Activated CD8-positive, alpha-beta memory T cell treated with anti-CD3 and anti-CD28 coated beads, Interleukin-2, amount 50 U/mL, for 1 hour (primary cell): ENCODE measurements at regions not wholly inside any gene's neighbourhood (a gene's known extent, or its start where the extent isn't known, plus 50 kb on each side); places are given as distances from the start of the nearest gene placed in this dataset.
"Not testable (repeated sequence)": the region's sequence is repeated elsewhere in the genome, so short reads cannot be mapped to it uniquely, and the experiment has no call there.

Source experiments
- DNase-seq: peaks from one replicate; pipeline ENCODE4 v3.0.0-alpha.2; 2020; ENCODE audit errors: extremely low read depth

DNA sequence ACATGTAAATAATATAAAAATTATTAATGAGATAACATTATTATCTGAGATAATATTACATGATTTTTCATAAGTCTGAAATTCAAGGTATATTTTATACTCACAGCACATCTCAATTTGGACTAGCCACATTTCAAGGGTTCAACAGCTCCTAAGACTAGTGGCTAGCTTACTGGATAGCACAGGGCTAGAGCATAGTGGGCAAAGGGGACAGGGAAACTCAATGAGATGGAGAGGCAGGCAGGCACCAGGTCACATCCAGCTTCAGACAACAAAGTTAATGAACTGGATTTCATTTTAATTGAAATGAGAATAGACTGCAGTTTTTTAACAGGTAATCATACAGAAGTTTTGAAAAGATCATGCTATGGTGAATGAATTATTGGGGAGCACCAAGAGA is 137.4 kb downstream of the NBPF8 start:
- DNase-seq, result not testable (repeated sequence)

- DNase-seq, result not testable (repeated sequence)
Measured at GRCh38 chr1:120557605-120558302, 142.9 kb downstream of the NBPF8 start.

DNA sequence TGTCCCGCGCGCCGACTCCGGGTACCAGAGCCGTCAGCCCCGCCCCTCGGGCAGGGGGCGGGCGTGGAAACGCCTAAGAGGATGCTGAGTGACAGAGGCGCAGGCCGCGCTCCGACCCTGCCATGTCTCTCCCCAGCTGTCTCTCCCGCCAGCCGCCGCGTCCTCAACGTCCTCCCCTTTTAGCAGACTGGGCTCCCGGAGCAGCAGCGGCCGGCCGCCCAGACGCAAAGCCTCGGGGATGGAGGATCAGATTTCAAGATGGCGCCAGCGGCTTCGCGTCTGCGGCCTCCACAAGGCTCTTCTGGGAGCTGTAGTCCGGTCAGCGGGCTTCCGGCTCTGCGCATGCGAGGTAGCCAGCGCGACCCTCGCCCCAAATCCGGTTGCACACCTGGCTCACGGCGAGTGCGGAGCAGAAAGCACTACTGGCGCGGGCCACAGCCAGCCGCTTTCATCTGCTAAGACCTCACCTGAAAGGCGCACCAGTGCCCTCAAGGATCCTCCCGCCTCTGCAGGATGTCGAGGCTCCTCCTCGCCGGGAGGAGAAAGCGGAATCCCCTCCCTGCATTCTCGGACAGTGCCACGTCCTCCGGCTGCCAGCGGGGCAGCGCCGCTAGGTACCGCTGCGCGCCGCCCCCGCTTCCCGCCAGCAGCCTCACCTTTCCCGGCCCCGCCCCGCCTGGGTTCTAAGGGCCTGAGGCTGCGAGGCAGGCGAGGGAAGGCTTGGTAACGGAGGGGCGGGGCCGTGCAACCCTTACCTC is 143.6 kb downstream of the NBPF8 start:
- peak; percentile 0 for DNase-seq

DNA sequence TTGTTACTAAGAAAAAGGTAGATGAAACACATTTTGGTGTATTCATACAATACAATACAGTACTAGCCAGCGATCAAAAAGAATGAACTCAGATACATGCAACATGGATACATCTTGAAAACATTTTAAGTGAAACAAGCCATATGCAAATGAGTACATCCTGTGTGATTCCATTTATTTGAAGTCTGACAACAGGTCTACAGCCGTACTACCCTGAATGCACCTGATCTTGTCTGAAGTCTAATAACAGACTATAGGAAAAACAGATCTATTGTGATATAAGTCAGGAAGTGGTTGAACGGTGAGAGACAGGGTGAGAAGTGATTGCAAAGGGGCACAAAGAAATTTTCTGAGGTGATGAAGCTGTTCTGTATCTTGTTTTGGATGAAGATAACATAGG is 146.9 kb downstream of the NBPF8 start:
- DNase-seq, result not testable (repeated sequence)

GRCh38 chr1:120565396-120565795 is 150.6 kb downstream of the NBPF8 start:
- not testable (repeated sequence) for DNase-seq

- not testable (repeated sequence) for DNase-seq
Measured at GRCh38 chr1:120567620-120568019, 152.8 kb downstream of the NBPF8 start.

DNA sequence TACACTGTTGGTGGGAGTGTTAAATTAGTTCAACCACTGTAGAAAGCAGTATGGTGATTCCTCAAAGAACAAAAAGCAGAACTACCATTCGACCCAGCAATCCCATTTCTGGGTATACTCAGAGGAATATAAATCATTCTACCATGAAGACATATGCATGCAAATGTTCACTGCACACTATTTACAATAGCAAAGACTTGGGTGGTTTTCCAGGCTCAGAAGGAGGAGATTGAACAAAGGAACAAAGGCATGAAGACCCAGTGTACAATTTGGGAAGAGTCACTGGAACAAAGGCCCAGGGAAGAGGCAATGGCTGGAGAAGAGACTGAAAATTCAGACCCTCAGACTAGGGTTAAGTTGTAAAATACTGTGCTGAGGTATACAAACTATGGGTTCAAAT is 148.5 kb upstream of the NBPF26 start:
- not testable (repeated sequence) for DNase-seq

- not testable (repeated sequence) for DNase-seq
Measured at GRCh38 chr1:120582135-120582534, 141.6 kb upstream of the NBPF26 start.

- not testable (repeated sequence) for DNase-seq
Measured at GRCh38 chr1:120586053-120586452, 137.7 kb upstream of the NBPF26 start.

DNA sequence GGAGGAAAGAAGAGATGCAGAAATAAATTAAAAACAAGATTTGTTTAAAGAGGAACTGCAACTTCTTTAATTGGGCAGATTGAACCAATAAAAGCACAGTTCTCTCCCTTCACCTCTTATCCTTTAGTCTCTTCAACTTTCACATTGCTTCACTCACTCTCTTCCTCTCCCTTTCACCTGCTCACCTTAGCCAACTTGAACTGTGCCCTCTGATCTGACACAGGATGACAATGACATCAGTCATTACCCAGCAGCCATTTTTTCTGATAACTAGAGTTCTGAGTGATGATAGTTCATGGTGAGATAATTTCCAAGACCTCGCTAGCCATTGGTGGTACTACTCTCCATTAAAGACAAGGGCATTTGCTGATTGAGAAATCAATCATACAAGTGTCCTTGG is 134.9 kb upstream of the NBPF26 start:
- DNase-seq, result not testable (repeated sequence)

DNA sequence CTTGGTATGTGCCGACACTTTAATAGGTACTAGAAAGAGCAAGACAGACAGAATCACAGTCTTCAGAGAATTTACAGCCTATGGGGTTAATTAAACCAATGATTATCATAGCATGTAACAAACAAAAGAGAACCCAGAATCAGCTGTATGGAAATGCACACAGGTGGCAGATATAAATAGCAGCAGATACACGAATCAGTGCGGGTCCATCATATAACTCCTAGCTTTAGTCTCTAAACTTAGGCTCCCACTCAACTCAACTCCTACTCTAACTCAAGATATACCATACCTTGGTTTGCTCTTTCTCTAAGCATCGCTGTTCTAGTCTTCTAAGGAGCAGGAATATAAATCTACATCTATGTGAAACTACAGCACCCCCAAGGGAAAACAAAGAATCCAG is 132.0 kb upstream of the NBPF26 start:
- DNase-seq, result not testable (repeated sequence)

DNA sequence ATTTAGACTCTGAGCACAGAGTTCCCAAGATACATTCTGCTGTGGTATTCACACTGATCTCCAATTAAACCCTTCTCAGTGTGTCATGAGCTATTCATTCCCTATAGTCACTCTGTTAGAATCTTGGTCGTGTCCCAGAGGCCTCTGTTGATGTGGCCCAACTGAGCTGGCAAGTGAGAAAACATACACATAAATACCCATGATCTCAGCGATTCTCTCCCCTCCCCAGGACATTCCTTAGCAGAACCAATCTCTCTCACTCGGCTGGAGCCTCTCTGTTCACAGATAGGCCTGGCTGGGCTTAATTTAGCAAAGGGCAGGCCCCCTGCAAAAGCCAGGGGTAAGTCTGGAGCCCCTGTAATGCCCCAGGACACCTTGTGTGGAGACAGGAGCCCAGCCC is 130.8 kb upstream of the NBPF26 start:
- not testable (repeated sequence) for DNase-seq

DNA sequence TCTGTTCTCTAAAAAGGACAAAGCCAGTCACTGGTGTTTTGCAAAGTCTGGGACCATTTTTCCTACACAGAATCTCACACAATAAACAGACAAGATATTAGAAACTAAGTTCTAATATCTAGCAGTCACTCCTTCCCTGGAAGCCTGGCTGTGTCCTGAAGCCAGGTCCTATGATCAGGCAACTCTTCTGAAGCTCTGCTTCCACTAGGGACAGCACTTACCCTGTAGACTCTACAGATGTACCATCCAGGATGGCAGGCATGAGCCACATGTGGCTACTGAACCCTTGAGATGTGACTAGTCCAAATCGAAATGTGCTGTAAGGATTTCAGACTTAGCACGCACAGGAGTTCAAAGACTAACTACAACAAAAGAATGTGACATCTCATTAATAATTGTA is 130.1 kb upstream of the NBPF26 start:
- DNase-seq, result not testable (repeated sequence)

DNA sequence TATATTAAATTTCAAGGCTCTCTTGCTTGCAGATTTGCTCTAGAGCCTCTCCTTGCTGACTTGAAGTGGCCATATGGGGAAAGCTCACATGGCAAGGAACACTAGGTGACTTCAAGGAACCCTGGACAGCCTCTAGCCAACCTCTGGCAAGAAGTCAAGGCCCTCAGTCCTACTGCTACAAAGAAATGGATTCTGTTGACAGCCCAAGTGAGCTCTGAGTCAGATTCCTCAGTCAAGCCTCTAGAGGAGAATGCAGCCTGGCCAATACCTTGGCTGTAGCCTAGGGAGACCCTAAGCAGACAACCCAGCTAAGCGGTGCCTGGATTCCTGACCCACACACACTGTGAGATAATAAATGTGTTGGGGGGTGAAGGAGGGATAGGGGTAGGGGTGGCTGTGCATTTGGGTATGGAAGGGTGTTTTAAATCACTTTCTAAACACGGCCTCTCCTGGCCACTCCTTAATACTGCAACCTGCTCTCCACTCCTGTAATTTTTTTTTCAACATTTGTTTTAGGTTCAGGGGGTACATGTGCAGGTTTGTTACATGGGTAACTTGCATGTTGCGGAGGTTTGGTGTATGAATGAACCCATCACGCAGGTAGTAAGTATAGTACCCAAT is 125.3 kb upstream of the NBPF26 start:
- DNase-seq, result not testable (repeated sequence)

GRCh38 chr1:120599511-120599910 is 124.2 kb upstream of the NBPF26 start:
- not testable (repeated sequence) for DNase-seq

- not testable (repeated sequence) for DNase-seq
Measured at GRCh38 chr1:120600442-120601041, 123.2 kb upstream of the NBPF26 start.

DNA sequence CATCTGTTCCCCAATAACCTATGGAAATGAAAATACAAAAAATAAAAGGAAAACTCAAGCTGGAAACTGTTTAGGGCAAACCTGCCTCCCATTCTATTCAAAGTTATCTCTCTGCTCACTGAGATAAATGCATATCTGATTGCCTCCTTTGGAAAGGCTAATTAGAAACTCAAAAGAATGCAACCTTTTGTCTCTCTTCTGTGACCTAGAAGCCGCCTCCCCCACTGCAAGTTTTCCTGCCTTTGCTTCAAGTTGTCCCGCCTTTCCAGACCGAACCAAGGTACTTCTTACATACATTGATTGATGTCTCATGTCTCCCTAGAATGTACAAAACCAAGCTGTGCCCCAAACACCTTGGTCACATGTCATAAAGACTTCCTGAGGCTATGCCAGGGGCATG is 115.9 kb upstream of the NBPF26 start:
- DNase-seq, result not testable (repeated sequence)

DNA sequence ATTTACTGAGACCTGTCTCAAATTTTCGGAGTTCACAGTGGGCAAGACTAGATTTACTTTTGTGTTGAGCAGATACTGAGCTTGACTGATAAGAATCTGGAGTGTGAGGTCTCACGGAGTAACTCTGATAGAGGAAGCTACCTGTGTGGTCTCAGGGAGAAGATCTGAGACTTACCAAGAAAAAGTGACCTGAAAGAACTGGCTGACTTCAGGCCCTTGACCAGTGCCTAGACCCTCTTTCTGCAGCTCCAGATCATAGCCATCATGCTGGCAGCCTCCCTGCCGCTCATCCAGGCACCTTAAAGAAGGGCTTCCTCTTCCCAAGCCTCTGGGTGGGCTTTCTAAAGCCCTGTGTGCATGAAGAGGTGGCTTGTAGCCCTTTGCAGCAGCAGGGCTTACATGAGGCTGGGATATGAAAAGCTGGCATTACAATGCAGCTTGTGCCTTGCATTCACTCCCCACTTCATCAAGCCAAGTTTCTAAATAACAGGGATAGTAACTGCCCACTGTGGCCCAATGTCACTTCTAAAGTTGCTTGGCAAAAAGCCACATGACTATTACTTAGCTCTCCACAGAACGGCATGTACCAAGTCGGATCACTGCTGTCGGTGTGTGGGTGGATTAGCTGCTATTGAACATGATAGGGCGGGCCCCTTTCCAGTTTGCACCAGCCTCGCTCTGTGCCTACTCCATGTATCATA is 115.3 kb upstream of the NBPF26 start:
- not testable (repeated sequence) for DNase-seq

DNA sequence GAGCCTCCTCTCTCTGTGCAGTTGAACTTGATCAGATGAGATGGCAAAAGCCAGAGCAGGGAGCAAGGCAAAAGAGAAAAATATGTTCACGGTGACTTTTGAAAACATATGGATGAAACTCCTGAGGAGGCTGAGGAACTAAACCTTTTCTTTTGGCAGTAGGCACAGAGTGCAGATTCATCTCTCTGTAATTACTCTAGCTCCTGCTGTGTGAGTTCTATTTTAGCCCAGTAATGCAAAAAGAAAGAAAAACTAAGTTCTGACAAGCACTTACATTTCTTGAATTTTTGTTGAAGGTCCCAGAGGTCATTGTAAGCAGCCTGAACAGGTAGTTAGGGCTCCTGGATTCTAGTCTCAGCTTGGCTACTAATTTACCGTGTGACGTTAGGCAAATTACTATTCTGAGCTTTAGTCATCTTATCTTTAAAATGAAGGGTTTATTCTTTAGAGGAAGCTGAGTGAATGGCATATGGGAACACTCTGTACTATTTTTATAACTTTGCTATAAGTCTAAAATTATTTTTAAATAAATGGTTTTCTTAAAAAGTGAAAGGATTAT is 114.7 kb upstream of the NBPF26 start:
- not testable (repeated sequence) for DNase-seq

DNA sequence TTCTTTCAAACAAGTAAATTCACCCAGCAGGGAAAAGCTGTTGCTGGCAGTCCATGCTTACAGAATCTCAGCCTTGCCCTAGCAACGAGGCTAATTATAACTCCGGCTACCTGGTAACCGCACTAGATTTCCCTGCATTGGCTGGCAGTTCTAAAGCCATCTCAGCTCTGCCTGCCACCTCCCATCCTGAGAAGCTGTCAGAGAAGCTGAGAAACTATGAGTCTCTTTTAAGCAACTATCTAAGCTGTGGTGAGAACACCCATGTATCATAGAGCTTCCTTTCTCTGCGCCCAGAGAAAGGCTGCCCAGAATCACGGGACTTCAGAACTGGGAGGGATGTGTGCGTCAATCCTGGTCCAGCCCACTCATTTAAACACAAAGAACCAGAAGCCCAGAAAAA is 113.9 kb upstream of the NBPF26 start:
- not testable (repeated sequence) for DNase-seq

GRCh38 chr1:120614931-120615639 is 108.7 kb upstream of the NBPF26 start:
- not testable (repeated sequence) for DNase-seq
